ENCODE measurements at regions not wholly inside any gene's neighbourhood (a gene's known extent, or its start where the extent isn't known, plus 50 kb on each side); places are given as distances from the start of the nearest gene placed in this dataset.

DNA sequence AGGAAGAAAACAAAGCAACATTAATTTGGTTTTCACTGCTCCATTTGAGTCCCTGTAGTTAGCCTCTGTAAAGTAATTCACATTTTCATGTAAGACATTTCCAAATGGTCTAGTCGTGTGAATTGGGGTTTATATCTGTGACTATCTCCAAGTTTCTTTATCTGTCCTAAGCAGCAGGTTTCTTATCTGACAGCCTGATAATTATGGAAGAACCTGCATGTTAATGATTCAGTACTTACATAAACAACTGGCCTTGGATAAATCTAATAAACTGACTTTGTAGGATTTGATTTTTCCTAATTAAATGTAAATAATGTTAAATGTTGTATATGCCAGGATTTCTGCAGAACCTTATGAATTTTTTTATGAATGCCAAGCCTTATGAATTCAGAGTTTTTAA lies 964.9 kb downstream of the NR2F1-AS1 start:
- TF ChIP-seq, protein P1, sequence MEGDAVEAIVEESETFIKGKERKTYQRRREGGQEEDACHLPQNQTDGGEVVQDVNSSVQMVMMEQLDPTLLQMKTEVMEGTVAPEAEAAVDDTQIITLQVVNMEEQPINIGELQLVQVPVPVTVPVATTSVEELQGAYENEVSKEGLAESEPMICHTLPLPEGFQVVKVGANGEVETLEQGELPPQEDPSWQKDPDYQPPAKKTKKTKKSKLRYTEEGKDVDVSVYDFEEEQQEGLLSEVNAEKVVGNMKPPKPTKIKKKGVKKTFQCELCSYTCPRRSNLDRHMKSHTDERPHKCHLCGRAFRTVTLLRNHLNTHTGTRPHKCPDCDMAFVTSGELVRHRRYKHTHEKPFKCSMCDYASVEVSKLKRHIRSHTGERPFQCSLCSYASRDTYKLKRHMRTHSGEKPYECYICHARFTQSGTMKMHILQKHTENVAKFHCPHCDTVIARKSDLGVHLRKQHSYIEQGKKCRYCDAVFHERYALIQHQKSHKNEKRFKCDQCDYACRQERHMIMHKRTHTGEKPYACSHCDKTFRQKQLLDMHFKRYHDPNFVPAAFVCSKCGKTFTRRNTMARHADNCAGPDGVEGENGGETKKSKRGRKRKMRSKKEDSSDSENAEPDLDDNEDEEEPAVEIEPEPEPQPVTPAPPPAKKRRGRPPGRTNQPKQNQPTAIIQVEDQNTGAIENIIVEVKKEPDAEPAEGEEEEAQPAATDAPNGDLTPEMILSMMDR (IDR thresholded peaks at IDR 0.05; ENCODE audit: low read length): no peak
- TF ChIP-seq EZH2 (IDR thresholded peaks at IDR 0.05; ENCODE audit: borderline replicate concordance, low read length): no peak

All from OCI-LY1 (cell line).